K562 (cell line): ENCODE measurements at regions not wholly inside any gene's neighbourhood (a gene's known extent, or its start where the extent isn't known, plus 50 kb on each side); places are given as distances from the start of the nearest gene placed in this dataset.

ENCODE experiments used
- TF ChIP-seq, protein P1 (sequence below): sonication (generic); formaldehyde crosslinking; IDR thresholded peaks from 2 replicates; pipeline ENCODE4 v1.8.0; 2023; ENCODE audit warnings: missing genetic modification reagents, mild to moderate bottlenecking, borderline replicate concordance
- TF ChIP-seq, protein P2 (sequence below): fragments of 250-450 bp; sonication (Bioruptor Pico); IDR thresholded peaks from 2 replicates; pipeline ENCODE4 v1.5.1; 2021; ENCODE audit warnings: mild to moderate bottlenecking

DNA sequence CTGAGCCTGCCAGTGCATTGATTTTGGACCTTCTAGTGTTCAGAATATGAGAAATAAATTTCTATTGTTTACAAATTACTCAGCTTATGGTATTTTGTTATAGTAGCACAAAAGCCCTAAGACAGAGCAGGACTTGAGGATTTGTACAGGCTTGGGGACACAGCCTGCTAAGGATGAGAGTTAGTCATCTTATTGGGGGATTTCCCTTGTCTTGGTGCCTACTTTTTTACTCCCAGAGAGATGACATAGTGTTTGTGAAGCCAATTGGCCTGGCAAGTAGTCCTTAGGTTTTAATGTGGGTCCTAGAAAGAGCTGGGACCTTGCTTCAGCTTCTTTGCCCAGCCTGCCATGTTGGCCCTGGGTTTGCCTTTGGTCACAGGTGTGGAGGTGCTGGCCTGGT is 364.0 kb downstream of the REEP3 start (continued):
- TF ChIP-seq, protein P1, sequence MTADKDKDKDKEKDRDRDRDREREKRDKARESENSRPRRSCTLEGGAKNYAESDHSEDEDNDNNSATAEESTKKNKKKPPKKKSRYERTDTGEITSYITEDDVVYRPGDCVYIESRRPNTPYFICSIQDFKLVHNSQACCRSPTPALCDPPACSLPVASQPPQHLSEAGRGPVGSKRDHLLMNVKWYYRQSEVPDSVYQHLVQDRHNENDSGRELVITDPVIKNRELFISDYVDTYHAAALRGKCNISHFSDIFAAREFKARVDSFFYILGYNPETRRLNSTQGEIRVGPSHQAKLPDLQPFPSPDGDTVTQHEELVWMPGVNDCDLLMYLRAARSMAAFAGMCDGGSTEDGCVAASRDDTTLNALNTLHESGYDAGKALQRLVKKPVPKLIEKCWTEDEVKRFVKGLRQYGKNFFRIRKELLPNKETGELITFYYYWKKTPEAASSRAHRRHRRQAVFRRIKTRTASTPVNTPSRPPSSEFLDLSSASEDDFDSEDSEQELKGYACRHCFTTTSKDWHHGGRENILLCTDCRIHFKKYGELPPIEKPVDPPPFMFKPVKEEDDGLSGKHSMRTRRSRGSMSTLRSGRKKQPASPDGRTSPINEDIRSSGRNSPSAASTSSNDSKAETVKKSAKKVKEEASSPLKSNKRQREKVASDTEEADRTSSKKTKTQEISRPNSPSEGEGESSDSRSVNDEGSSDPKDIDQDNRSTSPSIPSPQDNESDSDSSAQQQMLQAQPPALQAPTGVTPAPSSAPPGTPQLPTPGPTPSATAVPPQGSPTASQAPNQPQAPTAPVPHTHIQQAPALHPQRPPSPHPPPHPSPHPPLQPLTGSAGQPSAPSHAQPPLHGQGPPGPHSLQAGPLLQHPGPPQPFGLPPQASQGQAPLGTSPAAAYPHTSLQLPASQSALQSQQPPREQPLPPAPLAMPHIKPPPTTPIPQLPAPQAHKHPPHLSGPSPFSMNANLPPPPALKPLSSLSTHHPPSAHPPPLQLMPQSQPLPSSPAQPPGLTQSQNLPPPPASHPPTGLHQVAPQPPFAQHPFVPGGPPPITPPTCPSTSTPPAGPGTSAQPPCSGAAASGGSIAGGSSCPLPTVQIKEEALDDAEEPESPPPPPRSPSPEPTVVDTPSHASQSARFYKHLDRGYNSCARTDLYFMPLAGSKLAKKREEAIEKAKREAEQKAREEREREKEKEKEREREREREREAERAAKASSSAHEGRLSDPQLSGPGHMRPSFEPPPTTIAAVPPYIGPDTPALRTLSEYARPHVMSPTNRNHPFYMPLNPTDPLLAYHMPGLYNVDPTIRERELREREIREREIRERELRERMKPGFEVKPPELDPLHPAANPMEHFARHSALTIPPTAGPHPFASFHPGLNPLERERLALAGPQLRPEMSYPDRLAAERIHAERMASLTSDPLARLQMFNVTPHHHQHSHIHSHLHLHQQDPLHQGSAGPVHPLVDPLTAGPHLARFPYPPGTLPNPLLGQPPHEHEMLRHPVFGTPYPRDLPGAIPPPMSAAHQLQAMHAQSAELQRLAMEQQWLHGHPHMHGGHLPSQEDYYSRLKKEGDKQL (CRISPR knock-in tag), result no peak
- TF ChIP-seq, protein P2, sequence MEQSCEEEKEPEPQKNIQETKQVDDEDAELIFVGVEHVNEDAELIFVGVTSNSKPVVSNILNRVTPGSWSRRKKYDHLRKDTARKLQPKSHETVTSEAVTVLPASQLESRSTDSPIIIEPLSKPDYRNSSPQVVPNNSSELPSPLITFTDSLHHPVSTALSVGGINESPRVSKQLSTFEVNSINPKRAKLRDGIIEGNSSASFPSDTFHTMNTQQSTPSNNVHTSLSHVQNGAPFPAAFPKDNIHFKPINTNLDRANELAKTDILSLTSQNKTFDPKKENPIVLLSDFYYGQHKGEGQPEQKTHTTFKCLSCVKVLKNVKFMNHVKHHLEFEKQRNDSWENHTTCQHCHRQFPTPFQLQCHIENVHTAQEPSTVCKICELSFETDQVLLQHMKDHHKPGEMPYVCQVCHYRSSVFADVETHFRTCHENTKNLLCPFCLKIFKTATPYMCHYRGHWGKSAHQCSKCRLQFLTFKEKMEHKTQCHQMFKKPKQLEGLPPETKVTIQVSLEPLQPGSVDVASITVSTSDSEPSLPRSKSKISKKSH, result no peak
